ENCODE measurements at regions not wholly inside any gene's neighbourhood (a gene's known extent, or its start where the extent isn't known, plus 50 kb on each side); places are given as distances from the start of the nearest gene placed in this dataset.

GRCh38 chr2:125526093-125526492 is 1129.9 kb upstream of the GYPC start:
- TF ChIP-seq SETDB1 (CRISPR knock-in tag; IDR thresholded peaks at IDR 0.05; ENCODE audit: borderline replicate concordance), result no peak
- no peak for TF ChIP-seq ATF7 (IDR thresholded peaks at IDR 0.05)
- TF ChIP-seq ATF7 (CRISPR knock-in tag; IDR thresholded peaks at IDR 0.05), result no peak

Measured in HepG2 (cell line).